ENCODE measurements at regions not wholly inside any gene's neighbourhood (a gene's known extent, or its start where the extent isn't known, plus 50 kb on each side); places are given as distances from the start of the nearest gene placed in this dataset.

- no peak for DNase-seq (ENCODE audit: low read depth, low spot score)
- Histone ChIP-seq H3K27me3 (ENCODE audit: control insufficient read depth in 2 of 2, insufficient read depth in 2 of 2, low read length in 2 of 2) (no peaks in the 10 kb centered on the region), H3K9me1 (replicated peaks; ENCODE audit: control insufficient read depth, extremely low read depth, insufficient read depth, low read length) (no peaks in the 10 kb centered on the region), H3K79me2 (ENCODE audit: control insufficient read depth, insufficient read depth, low read length) (no peaks in the 10 kb centered on the region), H3K36me3 (ENCODE audit: control insufficient read depth in 2 of 2, extremely low read depth in 1 of 2, insufficient read depth in 2 of 2, low read length in 2 of 2) (no peaks in the 10 kb centered on the region), H3K4me3 (replicated peaks in 1 of 3; ENCODE audit: insufficient read depth in 1 of 3, low read depth in 1 of 3, low read length in 3 of 3) (no peak overlapping the region), H3K9ac (replicated peaks; ENCODE audit: extremely low read depth, insufficient read depth, low read length) (no peak overlapping the region), H3K4me2 (ENCODE audit: insufficient read depth, low read length) (no peak overlapping the region), H3K9me3 (replicated peaks; ENCODE audit: control insufficient read depth, insufficient read depth, low read length) (no peaks in the 10 kb centered on the region), H2AFZ (ENCODE audit: low read depth, low read length) (no peak overlapping the region), H3K27ac (ENCODE audit: insufficient read depth, low read depth, low read length) (no peak overlapping the region), H3K4me1 (ENCODE audit: control insufficient read depth, extremely low read depth, insufficient read depth, low read length) (no peaks in the 10 kb centered on the region), H4K20me1 (replicated peaks; ENCODE audit: control insufficient read depth, extremely low read depth, insufficient read depth, low read length) (no peaks in the 10 kb centered on the region)
- POLR2A ChIA-PET, result no interaction called here
- dilution Hi-C loops (cut with MboI; ENCODE audit: extremely low pct_ligation_motif_present, low sequenced_read_pairs), result no loop called here
- no peak for TF ChIP-seq JUN (IDR thresholded peaks at IDR 0.05; ENCODE audit: borderline replicate concordance, insufficient read depth, insufficient read length, low read depth)
- TF ChIP-seq POLR2A (IDR thresholded peaks at IDR 0.05; ENCODE audit: low read depth, low read length), result no peak
- no TSS peak for BruUV-seq (replicated peaks)
- intact Hi-C loops (cut with micrococcal nuclease), result no loop called here
- CTCF ChIA-PET, result no interaction called here
- no peak for FAIRE-seq
These were observed 111.4 kb upstream of the GLS start for GRCh38 chr2:190769258-190769657.

DNA sequence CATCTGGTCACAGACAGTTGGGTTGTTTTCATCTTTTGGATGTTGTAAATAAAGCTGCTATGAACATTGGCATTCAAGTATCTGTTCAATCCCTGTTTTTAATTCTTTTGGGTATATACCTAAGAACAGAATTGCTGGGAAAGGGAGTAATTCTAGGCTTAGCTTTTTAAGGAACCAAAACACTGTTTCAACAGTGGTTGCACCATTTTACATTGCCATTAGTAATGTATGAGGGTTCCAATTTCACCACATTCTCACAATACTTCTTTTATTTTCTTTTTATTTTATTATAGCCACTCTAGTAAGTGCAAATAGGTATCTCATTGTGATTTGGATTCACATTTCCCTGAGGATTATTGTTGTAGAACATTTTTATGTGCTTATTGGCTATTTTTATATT is 108.9 kb upstream of the GLS start:
- no peaks in the 10 kb centered on the region for H3K79me2 ChIP-seq (ENCODE audit: control insufficient read depth, insufficient read depth, low read length)
- H3K9ac ChIP-seq (replicated peaks; ENCODE audit: extremely low read depth, insufficient read depth, low read length), result no peak overlapping the region
- H3K9me1 ChIP-seq (replicated peaks; ENCODE audit: control insufficient read depth, extremely low read depth, insufficient read depth, low read length), result no peaks in the 10 kb centered on the region
- no peaks in the 10 kb centered on the region for H3K27me3 ChIP-seq (ENCODE audit: control insufficient read depth in 2 of 2, insufficient read depth in 2 of 2, low read length in 2 of 2)
- H4K20me1 ChIP-seq (replicated peaks; ENCODE audit: control insufficient read depth, extremely low read depth, insufficient read depth, low read length), result no peaks in the 10 kb centered on the region
- no peaks in the 10 kb centered on the region for H3K4me1 ChIP-seq (ENCODE audit: control insufficient read depth, extremely low read depth, insufficient read depth, low read length)
- DNase-seq (ENCODE audit: low read depth, low spot score), result no peak
- dilution Hi-C loops (cut with MboI; ENCODE audit: extremely low pct_ligation_motif_present, low sequenced_read_pairs), result no loop called here
- H3K36me3 ChIP-seq (ENCODE audit: control insufficient read depth in 2 of 2, extremely low read depth in 1 of 2, insufficient read depth in 2 of 2, low read length in 2 of 2), result no peaks in the 10 kb centered on the region
- no peak overlapping the region for H2AFZ ChIP-seq (ENCODE audit: low read depth, low read length)
- POLR2A ChIA-PET, result no interaction called here
- no peak overlapping the region for H3K4me2 ChIP-seq (ENCODE audit: insufficient read depth, low read length)
- TF ChIP-seq POLR2A (IDR thresholded peaks at IDR 0.05; ENCODE audit: low read depth, low read length) (no peak), EZH2 (IDR thresholded peaks at IDR 0.05; ENCODE audit: borderline replicate concordance, low read depth, low read length, severe bottlenecking) (no peak), POLR2AphosphoS5 (IDR thresholded peaks at IDR 0.05; ENCODE audit: insufficient read depth, low read depth, low read length) (no peak), FOS (IDR thresholded peaks at IDR 0.05; ENCODE audit: borderline replicate concordance, insufficient read depth, low read length) (no peak), MAX (IDR thresholded peaks at IDR 0.05; ENCODE audit: insufficient read depth, insufficient read length) (no peak), JUN (IDR thresholded peaks at IDR 0.05; ENCODE audit: borderline replicate concordance, insufficient read depth, insufficient read length, low read depth) (no peak), MYC (IDR thresholded peaks at IDR 0.05; ENCODE audit: low read depth, low read length) (no peak), CTCF (IDR thresholded peaks at IDR 0.05; ENCODE audit: extremely low read depth in 1 of 2, insufficient read depth in 1 of 2, low read depth in 1 of 2, low read length in 2 of 2) (no peak), GATA2 (IDR thresholded peaks at IDR 0.05; ENCODE audit: insufficient read depth, insufficient read length, low read depth, low read length) (no peak)
- H3K9me3 ChIP-seq (replicated peaks; ENCODE audit: control insufficient read depth, insufficient read depth, low read length), result no peaks in the 10 kb centered on the region
- no peak overlapping the region for H3K27ac ChIP-seq (ENCODE audit: insufficient read depth, low read depth, low read length)
- H3K4me3 ChIP-seq (replicated peaks in 1 of 3; ENCODE audit: insufficient read depth in 1 of 3, low read depth in 1 of 3, low read length in 3 of 3), result no peak overlapping the region
- CTCF ChIA-PET, result no interaction called here
- intact Hi-C loops (cut with micrococcal nuclease), result no loop called here
- BruUV-seq (replicated peaks), result no TSS peak
- FAIRE-seq, result no peak
